ENCODE measurements at regions not wholly inside any gene's neighbourhood (a gene's known extent, or its start where the extent isn't known, plus 50 kb on each side); places are given as distances from the start of the nearest gene placed in this dataset.

GRCh38 chr5:5629607-5629978, 207.1 kb downstream of the ICE1 start:
- no peaks in the 10 kb centered on the region for H3K4me1 Mint-ChIP-seq (ENCODE audit: low read depth, unreplicated experiment)
- no peak for TF ChIP-seq CTCF (IDR thresholded peaks at IDR 0.05; ENCODE audit: unreplicated experiment)
- peaks cover 11% of the 10 kb centered on the region for H3K9me3 Mint-ChIP-seq (ENCODE audit: low read depth, unreplicated experiment)
- CTCF ChIA-PET, result no interaction called here
- intact Hi-C loops (cut with micrococcal nuclease; ENCODE audit: unreplicated experiment), result no loop called here
- peaks cover 16% of the 10 kb centered on the region for H3K27me3 Mint-ChIP-seq (ENCODE audit: unreplicated experiment)
- no peak for DNase-seq
- no TSS peak for BruUV-seq (replicated peaks)
- H3K36me3 Mint-ChIP-seq (ENCODE audit: insufficient read depth, unreplicated experiment), result no peaks in the 10 kb centered on the region
- H3K27ac Mint-ChIP-seq (ENCODE audit: unreplicated experiment), result no peak overlapping the region
- no peak overlapping the region for H3K4me3 Mint-ChIP-seq (ENCODE audit: low read depth, unreplicated experiment)

- no peak for TF ChIP-seq CTCF (IDR thresholded peaks at IDR 0.05; ENCODE audit: unreplicated experiment)
- H3K4me3 Mint-ChIP-seq (ENCODE audit: low read depth, unreplicated experiment), result no peak overlapping the region
- no peaks in the 10 kb centered on the region for H3K36me3 Mint-ChIP-seq (ENCODE audit: insufficient read depth, unreplicated experiment)
- intact Hi-C loops (cut with micrococcal nuclease; ENCODE audit: unreplicated experiment), result no loop called here
- H3K27me3 Mint-ChIP-seq (ENCODE audit: unreplicated experiment), result peaks cover 16% of the 10 kb centered on the region
- no TSS peak for BruUV-seq (replicated peaks)
- H3K9me3 Mint-ChIP-seq (ENCODE audit: low read depth, unreplicated experiment), result peaks cover 14% of the 10 kb centered on the region
- CTCF ChIA-PET, result no interaction called here
- no peak overlapping the region for H3K27ac Mint-ChIP-seq (ENCODE audit: unreplicated experiment)
- DNase-seq, result no peak
- H3K4me1 Mint-ChIP-seq (ENCODE audit: low read depth, unreplicated experiment), result no peaks in the 10 kb centered on the region
These were observed 206.6 kb downstream of the ICE1 start for GRCh38 chr5:5628866-5629606.

GRCh38 chr5:5626412-5626811, 203.9 kb downstream of the ICE1 start:
- intact Hi-C loops (cut with micrococcal nuclease; ENCODE audit: unreplicated experiment), result no loop called here
- peaks cover 11% of the 10 kb centered on the region for H3K9me3 Mint-ChIP-seq (ENCODE audit: low read depth, unreplicated experiment)
- no peak for TF ChIP-seq CTCF (IDR thresholded peaks at IDR 0.05; ENCODE audit: unreplicated experiment)
- H3K36me3 Mint-ChIP-seq (ENCODE audit: insufficient read depth, unreplicated experiment), result no peaks in the 10 kb centered on the region
- CTCF ChIA-PET, result no interaction called here
- no peak overlapping the region for H3K4me3 Mint-ChIP-seq (ENCODE audit: low read depth, unreplicated experiment)
- H3K27me3 Mint-ChIP-seq (ENCODE audit: unreplicated experiment), result no peaks in the 10 kb centered on the region
- H3K4me1 Mint-ChIP-seq (ENCODE audit: low read depth, unreplicated experiment), result no peaks in the 10 kb centered on the region
- no TSS peak for BruUV-seq (replicated peaks)
- no peak for DNase-seq
- no peak overlapping the region for H3K27ac Mint-ChIP-seq (ENCODE audit: unreplicated experiment)

GRCh38 chr5:5625491-5625890, 203.0 kb downstream of the ICE1 start:
- no peak for TF ChIP-seq CTCF (IDR thresholded peaks at IDR 0.05; ENCODE audit: unreplicated experiment)
- Mint-ChIP-seq H3K4me1 (ENCODE audit: low read depth, unreplicated experiment) (no peaks in the 10 kb centered on the region), H3K27me3 (ENCODE audit: unreplicated experiment) (no peaks in the 10 kb centered on the region), H3K27ac (ENCODE audit: unreplicated experiment) (no peak overlapping the region), H3K4me3 (ENCODE audit: low read depth, unreplicated experiment) (no peak overlapping the region), H3K9me3 (ENCODE audit: low read depth, unreplicated experiment) (peaks cover 11% of the 10 kb centered on the region), H3K36me3 (ENCODE audit: insufficient read depth, unreplicated experiment) (no peaks in the 10 kb centered on the region)
- no TSS peak for BruUV-seq (replicated peaks)
- intact Hi-C loops (cut with micrococcal nuclease; ENCODE audit: unreplicated experiment), result no loop called here
- CTCF ChIA-PET, result interaction anchor here (1.2 kb wide), 1 partner anchor 50 kb away, joined by 3 read pairs; no protein-coding TSS in a partner anchor
- DNase-seq, result no peak

Data from Calu3 (cell line).